Endothelial cell (in vitro differentiated cells): ENCODE measurements at regions not wholly inside any gene's neighbourhood (a gene's known extent, or its start where the extent isn't known, plus 50 kb on each side); places are given as distances from the start of the nearest gene placed in this dataset.

Experiments
- DNase-seq: peaks from one replicate; pipeline ENCODE4 v3.0.0; 2021; ENCODE audit warnings: low spot score
- H3K27ac Mint-ChIP-seq: one replicate; pipeline ENCODE4 v1.8.0; 2021; ENCODE audit warnings: mixed read lengths, inconsistent platforms; ENCODE audit not compliant: unreplicated experiment
- H3K27me3 Mint-ChIP-seq: one replicate; pipeline ENCODE4 v1.8.0; 2021; ENCODE audit warnings: mild to moderate bottlenecking, moderate library complexity, mixed read lengths, inconsistent platforms; ENCODE audit not compliant: unreplicated experiment
- H3K36me3 Mint-ChIP-seq: one replicate; pipeline ENCODE4 v1.8.0; 2021; ENCODE audit warnings: mild to moderate bottlenecking, low read depth, mixed read lengths, inconsistent platforms; ENCODE audit not compliant: unreplicated experiment
- H3K4me1 Mint-ChIP-seq: one replicate; pipeline ENCODE4 v1.8.0; 2021; ENCODE audit warnings: mild to moderate bottlenecking, mixed read lengths, inconsistent platforms; ENCODE audit not compliant: unreplicated experiment
- H3K4me3 Mint-ChIP-seq: one replicate; pipeline ENCODE4 v1.8.0; 2021; ENCODE audit warnings: mild to moderate bottlenecking, mixed read lengths, inconsistent platforms; ENCODE audit not compliant: unreplicated experiment
- H3K9me3 Mint-ChIP-seq: one replicate; pipeline ENCODE4 v1.8.0; 2021; ENCODE audit warnings: mixed read lengths, inconsistent platforms; ENCODE audit not compliant: unreplicated experiment
- TF ChIP-seq, protein P1 (sequence below): fragments of 200-600 bp; sonication (generic); IDR thresholded peaks from one replicate; pipeline ENCODE4 v1.5.0; 2021; ENCODE audit warnings: antibody characterized with exemption; ENCODE audit not compliant: unreplicated experiment

DNA sequence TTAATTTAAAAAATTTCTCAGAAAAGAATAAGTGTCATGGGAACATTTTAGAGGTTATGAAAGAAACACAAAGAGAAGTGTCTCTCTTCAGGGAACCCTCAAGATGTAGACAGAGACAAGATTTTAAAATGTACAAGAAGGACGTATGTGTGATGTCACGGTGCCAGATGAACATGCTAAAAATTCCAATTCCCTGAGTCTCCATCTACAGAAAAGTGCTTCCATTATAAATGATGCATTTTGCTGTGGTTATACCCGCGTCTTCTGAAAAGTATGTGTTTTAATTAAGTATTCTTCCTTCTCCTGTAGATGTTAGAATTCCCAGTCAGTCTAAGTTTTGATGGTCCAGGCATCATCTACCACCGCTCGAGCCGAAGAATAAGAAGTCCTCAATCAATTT lies 489.1 kb downstream of the PREX1 start:
- no peak for DNase-seq
- Mint-ChIP-seq H3K4me1 (no peaks in the 10 kb centered on the region), H3K27ac (no peak overlapping the region), H3K36me3 (no peaks in the 10 kb centered on the region), H3K27me3 (peaks cover 5% of the 10 kb centered on the region), H3K4me3 (no peak overlapping the region), H3K9me3 (no peaks in the 10 kb centered on the region)
- TF ChIP-seq, protein P1, sequence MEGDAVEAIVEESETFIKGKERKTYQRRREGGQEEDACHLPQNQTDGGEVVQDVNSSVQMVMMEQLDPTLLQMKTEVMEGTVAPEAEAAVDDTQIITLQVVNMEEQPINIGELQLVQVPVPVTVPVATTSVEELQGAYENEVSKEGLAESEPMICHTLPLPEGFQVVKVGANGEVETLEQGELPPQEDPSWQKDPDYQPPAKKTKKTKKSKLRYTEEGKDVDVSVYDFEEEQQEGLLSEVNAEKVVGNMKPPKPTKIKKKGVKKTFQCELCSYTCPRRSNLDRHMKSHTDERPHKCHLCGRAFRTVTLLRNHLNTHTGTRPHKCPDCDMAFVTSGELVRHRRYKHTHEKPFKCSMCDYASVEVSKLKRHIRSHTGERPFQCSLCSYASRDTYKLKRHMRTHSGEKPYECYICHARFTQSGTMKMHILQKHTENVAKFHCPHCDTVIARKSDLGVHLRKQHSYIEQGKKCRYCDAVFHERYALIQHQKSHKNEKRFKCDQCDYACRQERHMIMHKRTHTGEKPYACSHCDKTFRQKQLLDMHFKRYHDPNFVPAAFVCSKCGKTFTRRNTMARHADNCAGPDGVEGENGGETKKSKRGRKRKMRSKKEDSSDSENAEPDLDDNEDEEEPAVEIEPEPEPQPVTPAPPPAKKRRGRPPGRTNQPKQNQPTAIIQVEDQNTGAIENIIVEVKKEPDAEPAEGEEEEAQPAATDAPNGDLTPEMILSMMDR = no peak

DNA sequence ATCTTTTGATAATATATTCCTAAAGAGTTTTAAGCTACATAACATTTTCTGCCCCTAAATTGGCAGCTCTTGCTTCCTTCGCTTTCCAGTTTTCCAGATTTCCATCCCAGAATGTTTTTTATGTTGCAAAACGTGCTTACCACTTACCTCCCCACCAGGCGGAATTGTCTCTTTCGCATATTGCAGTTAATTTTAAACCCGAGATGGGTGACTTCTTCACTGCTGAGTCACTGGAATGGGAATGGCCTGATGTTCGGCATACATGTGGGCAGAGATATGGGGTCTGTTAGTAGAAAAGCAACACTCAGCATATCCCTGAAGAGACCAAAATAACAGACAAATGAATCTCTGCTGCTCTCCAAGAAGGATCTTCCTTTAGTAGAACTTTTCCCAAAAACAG lies 491.2 kb downstream of the PREX1 start:
- H3K4me3 Mint-ChIP-seq = no peak overlapping the region
- no peak for DNase-seq
- H3K9me3 Mint-ChIP-seq = no peaks in the 10 kb centered on the region
- H3K4me1 Mint-ChIP-seq = no peaks in the 10 kb centered on the region
- no peaks in the 10 kb centered on the region for H3K36me3 Mint-ChIP-seq
- peaks cover 3% of the 10 kb centered on the region for H3K27me3 Mint-ChIP-seq
- H3K27ac Mint-ChIP-seq = no peak overlapping the region
- TF ChIP-seq, protein P1 = no peak

DNA sequence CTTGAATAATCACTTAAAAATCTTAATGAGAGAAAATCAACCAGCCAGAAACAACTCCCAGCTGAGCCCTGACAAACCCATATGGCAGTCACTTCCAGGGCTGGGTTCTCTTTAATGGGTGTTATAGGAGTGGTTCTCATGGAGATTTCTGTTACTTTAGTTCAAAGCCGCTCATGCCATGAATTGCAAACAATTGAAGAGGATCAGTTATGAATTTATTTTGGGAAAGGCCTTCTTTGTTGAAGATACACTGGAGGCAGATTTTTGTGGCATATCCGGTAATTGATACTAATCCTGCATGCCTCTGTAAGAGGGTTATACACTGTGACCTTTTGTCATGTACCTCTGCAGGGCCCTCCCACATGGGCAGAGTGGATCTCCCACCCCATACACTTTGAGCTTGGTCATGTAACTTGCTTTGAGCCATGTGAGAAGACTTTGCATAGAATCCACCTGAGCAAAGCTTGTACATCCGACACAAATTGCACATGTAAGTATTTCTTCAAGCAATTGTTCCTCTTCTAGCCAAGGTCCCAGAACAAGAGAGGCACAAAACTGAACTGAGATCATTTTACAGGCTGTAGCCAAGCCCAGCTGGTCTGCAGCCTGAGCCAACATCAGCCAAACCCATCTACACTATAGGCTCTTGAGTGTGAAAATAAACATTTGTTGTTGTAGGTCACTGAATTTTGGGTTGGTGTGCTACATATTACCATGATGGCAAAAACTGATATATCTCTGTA lies 492.3 kb downstream of the PREX1 start:
- Mint-ChIP-seq H3K27ac (no peak overlapping the region), H3K4me3 (no peak overlapping the region), H3K4me1 (no peaks in the 10 kb centered on the region), H3K36me3 (no peaks in the 10 kb centered on the region), H3K27me3 (peaks cover 3% of the 10 kb centered on the region), H3K9me3 (no peaks in the 10 kb centered on the region)
- no peak for DNase-seq
- TF ChIP-seq, protein P1 = no peak

DNA sequence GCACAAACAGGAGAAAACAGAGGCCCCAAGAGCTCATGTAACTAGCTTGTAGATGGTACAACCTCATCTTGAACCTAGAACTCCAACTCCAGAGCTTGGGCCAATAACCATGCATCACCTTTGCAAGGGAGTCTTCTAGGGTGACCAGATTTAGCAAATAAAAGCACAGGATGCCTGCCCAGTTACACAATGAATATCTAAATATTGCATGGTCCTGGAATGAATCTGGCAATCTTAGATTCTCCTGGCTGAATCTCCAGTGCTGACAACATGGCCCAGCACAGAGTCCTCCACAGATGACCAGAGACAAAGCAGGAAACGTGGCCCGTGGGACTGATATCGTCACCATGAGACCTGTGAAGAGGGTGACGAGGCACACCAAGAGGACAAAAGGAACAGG lies 494.1 kb downstream of the PREX1 start:
- no peak for DNase-seq
- H3K36me3 Mint-ChIP-seq = no peaks in the 10 kb centered on the region
- no peaks in the 10 kb centered on the region for H3K27me3 Mint-ChIP-seq
- H3K27ac Mint-ChIP-seq = no peak overlapping the region
- no peak overlapping the region for H3K4me3 Mint-ChIP-seq
- H3K9me3 Mint-ChIP-seq = no peaks in the 10 kb centered on the region
- TF ChIP-seq, protein P1 = no peak
- H3K4me1 Mint-ChIP-seq = no peaks in the 10 kb centered on the region

DNA sequence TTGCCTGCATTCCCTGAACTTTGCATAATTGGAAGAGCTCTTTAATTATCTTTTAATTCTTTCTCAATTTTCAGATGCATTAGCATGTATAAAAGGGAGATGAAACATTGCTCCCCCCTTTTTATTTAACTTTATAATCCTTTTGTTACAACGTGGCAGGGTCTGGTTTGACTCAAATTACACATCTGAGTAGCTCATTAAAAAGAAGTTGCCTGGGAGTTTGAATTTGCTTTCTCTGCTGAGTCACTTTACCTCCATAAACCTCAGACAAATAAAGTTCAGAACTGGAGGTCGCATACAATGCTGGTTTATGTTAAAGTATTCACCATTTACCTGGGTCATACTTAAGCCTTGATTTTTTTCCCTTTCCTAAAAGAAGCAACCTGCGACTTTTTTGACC lies 495.2 kb downstream of the PREX1 start:
- Mint-ChIP-seq H3K36me3 (no peaks in the 10 kb centered on the region), H3K4me3 (no peak overlapping the region), H3K9me3 (no peaks in the 10 kb centered on the region), H3K27ac (no peak overlapping the region), H3K27me3 (no peaks in the 10 kb centered on the region), H3K4me1 (no peaks in the 10 kb centered on the region)
- DNase-seq = no peak
- TF ChIP-seq, protein P1 = no peak
